DMS53 (cell line): ENCODE measurements at regions not wholly inside any gene's neighbourhood (a gene's known extent, or its start where the extent isn't known, plus 50 kb on each side); places are given as distances from the start of the nearest gene placed in this dataset.

ENCODE experiments used
- DNase-seq: peaks from one replicate; lab custom pipeline; 2025; lab: John Stamatoyannopoulos, UW

- DNase-seq: no peak
Measured at GRCh38 chr22:49235463-49236300, 592.0 kb downstream of the BRD1 start.

- DNase-seq: no peak
Measured at GRCh38 chr22:49234459-49234858, 593.2 kb downstream of the BRD1 start.

- no peak for DNase-seq
Measured at GRCh38 chr22:49233507-49234100, 594.1 kb downstream of the BRD1 start.

GRCh38 chr22:49232319-49233067, 595.2 kb downstream of the BRD1 start:
- DNase-seq: no peak

- DNase-seq: no peak
Measured at GRCh38 chr22:49230194-49230577, 597.5 kb downstream of the BRD1 start.

GRCh38 chr22:49229483-49230193, 598.0 kb downstream of the BRD1 start:
- DNase-seq: no peak

GRCh38 chr22:49228431-49229037, 599.1 kb downstream of the BRD1 start:
- no peak for DNase-seq

- DNase-seq: no peak
Measured at GRCh38 chr22:49227670-49228069, 600.0 kb downstream of the BRD1 start.

- no peak for DNase-seq
Measured at GRCh38 chr22:49226096-49226495, 601.6 kb downstream of the BRD1 start.

GRCh38 chr22:49224243-49224642, 603.4 kb downstream of the BRD1 start:
- DNase-seq: no peak

- no peak for DNase-seq
Measured at GRCh38 chr22:49218142-49218541, 609.5 kb downstream of the BRD1 start.

GRCh38 chr22:49216579-49216978, 611.1 kb downstream of the BRD1 start:
- no peak for DNase-seq

- DNase-seq: no peak
Measured at GRCh38 chr22:49215840-49216239, 611.8 kb downstream of the BRD1 start.

- DNase-seq: no peak
Measured at GRCh38 chr22:49214976-49215375, 612.7 kb downstream of the BRD1 start.

- no peak for DNase-seq
Measured at GRCh38 chr22:49213731-49214352, 613.8 kb downstream of the BRD1 start.

GRCh38 chr22:49212466-49212865, 615.2 kb downstream of the BRD1 start:
- no peak for DNase-seq

GRCh38 chr22:49212002-49212401, 615.7 kb downstream of the BRD1 start:
- DNase-seq: no peak

- no peak for DNase-seq
Measured at GRCh38 chr22:49211176-49211575, 616.5 kb downstream of the BRD1 start.

GRCh38 chr22:49210606-49211005, 617.1 kb downstream of the BRD1 start:
- DNase-seq: no peak

GRCh38 chr22:49209452-49210195, 618.0 kb downstream of the BRD1 start:
- no peak for DNase-seq

GRCh38 chr22:49208768-49209252, 618.9 kb downstream of the BRD1 start:
- DNase-seq: no peak
